Neural cell (in vitro differentiated cells): ENCODE measurements at regions not wholly inside any gene's neighbourhood (a gene's known extent, or its start where the extent isn't known, plus 50 kb on each side); places are given as distances from the start of the nearest gene placed in this dataset.

ENCODE experiments used
- CTCF ChIP-seq: fragments of 450-650 bp; IDR thresholded peaks from 2 replicates; pipeline ENCODE4 v1.5.1; 2014; ENCODE audit warnings: antibody characterized with exemption, mild to moderate bottlenecking, moderate library complexity; ENCODE audit not compliant: poor library complexity, severe bottlenecking
- EZH2 ChIP-seq: fragments of 200-600, 300-800 bp; shearing (Covaris generic), sonication (generic); IDR thresholded peaks from 2 replicates; pipeline ENCODE4 v1.6.1; 2014; ENCODE audit warnings: antibody characterized with exemption, low read length, borderline replicate concordance, mild to moderate bottlenecking; ENCODE audit not compliant: insufficient read depth, poor library complexity, severe bottlenecking
- POLR2AphosphoS5 ChIP-seq: IDR thresholded peaks from 2 replicates; pipeline ENCODE4 v1.6.1; 2012

- no peak for TF ChIP-seq EZH2
- TF ChIP-seq POLR2AphosphoS5: no peak
- TF ChIP-seq CTCF: no peak
Measured at GRCh38 chr5:25646421-25647341, 1001.9 kb upstream of the CDH10 start.
